ENCODE measurements at regions not wholly inside any gene's neighbourhood (a gene's known extent, or its start where the extent isn't known, plus 50 kb on each side); places are given as distances from the start of the nearest gene placed in this dataset.
A peak's percentile ranks its signal among the peaks of the same experiment; 100 is the strongest.

DNA sequence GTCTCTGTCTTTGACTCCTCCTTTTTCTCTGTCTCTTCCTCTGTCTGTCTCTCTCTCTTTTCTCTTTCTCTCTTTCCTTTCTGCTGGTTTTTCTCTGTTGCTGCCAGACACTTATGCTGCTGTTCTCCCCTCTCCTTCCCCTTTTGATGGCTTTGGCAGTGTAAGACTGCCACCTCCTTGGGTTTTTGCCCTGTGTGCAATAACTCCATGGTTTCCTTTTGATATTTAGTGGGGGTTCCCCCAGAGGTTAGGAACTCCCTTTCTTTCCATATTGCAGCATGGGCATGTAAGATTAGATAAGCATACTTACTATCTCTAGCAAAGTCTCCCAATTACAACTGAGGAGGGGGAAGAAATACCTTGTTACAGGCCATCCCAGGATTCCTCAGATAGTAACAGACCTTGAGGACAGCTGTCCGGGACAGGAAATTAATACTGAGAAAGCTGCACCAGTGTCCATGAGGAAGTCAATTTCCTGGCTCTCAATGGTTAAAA is 333.8 kb upstream of the RBMY1B start:
- no peak for ATAC-seq
- no peaks in the 10 kb centered on the region for H3K9me3 ChIP-seq
- intact Hi-C loops (cut with DNase I; ENCODE audit: low total_unique reads): no loop called here
- DNase-seq: no peak
- in situ Hi-C loops (cut with MboI; ENCODE audit: low sequenced_read_pairs in 4 of 4): no loop called here
- H3K4me1 ChIP-seq: no peaks in the 10 kb centered on the region
- no peak for TF ChIP-seq POLR2A (IDR thresholded peaks at IDR 0.05)
- TF ChIP-seq, protein P1, sequence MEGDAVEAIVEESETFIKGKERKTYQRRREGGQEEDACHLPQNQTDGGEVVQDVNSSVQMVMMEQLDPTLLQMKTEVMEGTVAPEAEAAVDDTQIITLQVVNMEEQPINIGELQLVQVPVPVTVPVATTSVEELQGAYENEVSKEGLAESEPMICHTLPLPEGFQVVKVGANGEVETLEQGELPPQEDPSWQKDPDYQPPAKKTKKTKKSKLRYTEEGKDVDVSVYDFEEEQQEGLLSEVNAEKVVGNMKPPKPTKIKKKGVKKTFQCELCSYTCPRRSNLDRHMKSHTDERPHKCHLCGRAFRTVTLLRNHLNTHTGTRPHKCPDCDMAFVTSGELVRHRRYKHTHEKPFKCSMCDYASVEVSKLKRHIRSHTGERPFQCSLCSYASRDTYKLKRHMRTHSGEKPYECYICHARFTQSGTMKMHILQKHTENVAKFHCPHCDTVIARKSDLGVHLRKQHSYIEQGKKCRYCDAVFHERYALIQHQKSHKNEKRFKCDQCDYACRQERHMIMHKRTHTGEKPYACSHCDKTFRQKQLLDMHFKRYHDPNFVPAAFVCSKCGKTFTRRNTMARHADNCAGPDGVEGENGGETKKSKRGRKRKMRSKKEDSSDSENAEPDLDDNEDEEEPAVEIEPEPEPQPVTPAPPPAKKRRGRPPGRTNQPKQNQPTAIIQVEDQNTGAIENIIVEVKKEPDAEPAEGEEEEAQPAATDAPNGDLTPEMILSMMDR (IDR thresholded peaks at IDR 0.05 in 4 of 5, conservative IDR thresholded peaks at IDR 0.05 in 1 of 5): no peak
- no peak overlapping the region for H3K4me3 ChIP-seq
- no peaks in the 10 kb centered on the region for H3K27me3 ChIP-seq
- no peak overlapping the region for H3K27ac ChIP-seq
- no peaks in the 10 kb centered on the region for H3K36me3 ChIP-seq

DNA sequence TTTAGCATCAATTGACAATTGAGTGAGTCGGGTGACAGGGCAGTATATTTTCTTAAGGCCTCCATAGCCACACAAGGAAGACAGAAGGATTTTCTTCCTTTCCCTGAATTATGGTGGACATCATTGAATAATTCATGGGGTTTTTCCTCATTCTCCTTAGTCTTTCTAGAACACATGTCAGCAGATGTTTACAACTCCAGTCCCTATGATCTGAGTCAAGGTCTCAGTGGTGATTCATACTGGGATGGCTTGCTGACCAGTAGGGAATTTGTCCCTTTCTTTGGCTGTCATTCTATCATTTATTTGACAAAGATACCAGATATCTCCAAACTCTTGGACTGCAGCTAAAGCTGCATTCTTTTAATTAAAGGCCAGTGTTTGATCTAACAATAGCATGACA is 332.9 kb upstream of the RBMY1B start:
- Histone ChIP-seq H3K4me3 (no peak overlapping the region), H3K36me3 (no peaks in the 10 kb centered on the region), H3K9me3 (no peaks in the 10 kb centered on the region), H3K27ac (no peak overlapping the region), H3K27me3 (no peaks in the 10 kb centered on the region), H3K4me1 (no peaks in the 10 kb centered on the region)
- no peak for ATAC-seq
- TF ChIP-seq POLR2A (IDR thresholded peaks at IDR 0.05): no peak
- TF ChIP-seq, protein P1 (IDR thresholded peaks at IDR 0.05 in 4 of 5, conservative IDR thresholded peaks at IDR 0.05 in 1 of 5): no peak
- intact Hi-C loops (cut with DNase I; ENCODE audit: low total_unique reads): no loop called here
- no peak for DNase-seq
- in situ Hi-C loops (cut with MboI; ENCODE audit: low sequenced_read_pairs in 4 of 4): no loop called here

DNA sequence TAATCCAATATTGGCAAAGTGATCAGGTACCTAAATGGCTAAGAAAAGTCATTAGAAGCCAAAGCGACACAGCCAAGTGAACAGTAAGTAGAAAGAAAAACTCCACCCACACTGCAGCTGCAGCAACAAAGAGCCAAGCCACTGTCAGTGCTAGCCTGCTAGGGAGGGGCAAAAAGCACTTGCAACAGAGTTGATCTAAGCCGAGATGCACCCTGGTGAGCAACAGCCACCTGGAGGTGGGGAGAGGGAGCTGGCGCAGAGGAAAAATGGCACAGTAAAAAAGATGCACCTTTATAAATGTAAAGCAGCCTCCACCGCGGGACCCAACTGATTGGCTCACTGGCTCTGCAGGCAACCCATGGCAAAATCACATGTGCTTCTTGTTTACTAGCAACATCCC is 330.2 kb upstream of the RBMY1B start:
- H3K4me3 ChIP-seq: no peak overlapping the region
- no peak for TF ChIP-seq POLR2A (IDR thresholded peaks at IDR 0.05)
- TF ChIP-seq, protein P1 (IDR thresholded peaks at IDR 0.05 in 4 of 5, conservative IDR thresholded peaks at IDR 0.05 in 1 of 5): no peak
- H3K4me1 ChIP-seq: no peaks in the 10 kb centered on the region
- no peaks in the 10 kb centered on the region for H3K36me3 ChIP-seq
- DNase-seq (peak; percentile 6 to 18), ATAC-seq (no peak)
- H3K9me3 ChIP-seq: no peaks in the 10 kb centered on the region
- intact Hi-C loops (cut with DNase I; ENCODE audit: low total_unique reads): no loop called here
- H3K27ac ChIP-seq: no peak overlapping the region
- in situ Hi-C loops (cut with MboI; ENCODE audit: low sequenced_read_pairs in 4 of 4): no loop called here
- no peaks in the 10 kb centered on the region for H3K27me3 ChIP-seq

DNA sequence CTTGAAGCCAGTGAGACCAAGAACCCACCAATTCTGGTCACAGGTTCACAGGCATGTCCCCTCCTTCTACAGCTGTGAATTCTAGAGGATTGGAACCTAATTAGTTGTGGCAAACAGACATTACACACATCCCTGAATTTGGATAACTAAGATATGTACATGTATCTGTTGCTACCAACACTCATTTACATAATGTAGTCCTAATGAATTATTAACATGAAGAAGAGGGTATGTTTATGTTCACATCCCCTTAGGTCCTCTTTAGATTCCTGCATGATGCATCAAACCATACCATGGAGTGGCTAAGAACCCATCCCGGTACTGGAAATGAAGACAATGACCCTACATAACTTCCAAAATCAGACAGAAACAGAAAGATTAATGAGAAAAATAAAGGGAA is 326.9 kb upstream of the RBMY1B start:
- DNase-seq: no peak
- in situ Hi-C loops (cut with MboI; ENCODE audit: low sequenced_read_pairs in 4 of 4) (no loop called here), intact Hi-C loops (cut with DNase I; ENCODE audit: low total_unique reads) (no loop called here)
- TF ChIP-seq, protein P1 (IDR thresholded peaks at IDR 0.05 in 4 of 5, conservative IDR thresholded peaks at IDR 0.05 in 1 of 5): no peak
- TF ChIP-seq POLR2A (IDR thresholded peaks at IDR 0.05): no peak
- no peak overlapping the region for H3K27ac ChIP-seq
- H3K27me3 ChIP-seq: no peaks in the 10 kb centered on the region
- no peaks in the 10 kb centered on the region for H3K9me3 ChIP-seq
- no peak overlapping the region for H3K4me3 ChIP-seq
- H3K4me1 ChIP-seq: no peaks in the 10 kb centered on the region
- no peaks in the 10 kb centered on the region for H3K36me3 ChIP-seq
- ATAC-seq: no peak

DNA sequence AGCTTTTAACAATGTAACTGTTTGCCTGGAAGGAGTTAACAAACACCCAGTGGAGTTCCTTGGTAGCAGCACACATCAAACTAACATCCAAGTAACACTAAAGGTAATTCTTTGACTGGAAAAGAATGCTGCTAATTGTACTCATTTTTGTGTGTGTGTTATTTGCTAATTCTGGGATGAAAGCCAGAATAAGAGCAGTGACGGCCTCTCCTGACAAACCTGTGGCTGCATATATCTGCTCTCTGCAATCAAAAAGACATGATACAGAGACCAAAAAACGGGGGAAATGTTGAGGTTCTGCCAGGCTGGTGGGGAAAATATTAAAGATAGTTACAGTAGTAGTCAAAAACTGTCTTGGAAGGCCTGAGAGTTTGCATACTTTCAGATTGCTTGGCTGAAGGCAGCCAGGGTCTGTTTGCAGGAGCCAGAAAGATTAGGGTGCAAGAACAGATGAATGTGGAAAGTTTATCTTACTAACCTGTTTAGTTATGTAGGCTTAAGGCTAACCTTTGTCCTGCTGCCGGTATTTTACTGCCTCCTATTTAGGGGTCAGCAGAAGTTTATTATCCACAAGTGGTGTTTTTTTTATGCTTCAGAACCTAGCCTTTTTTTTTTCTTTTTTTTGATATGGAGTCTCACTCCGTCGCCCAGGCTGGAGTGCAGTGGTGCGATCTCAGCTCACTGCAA is 325.6 kb upstream of the RBMY1B start:
- Histone ChIP-seq H3K27me3 (no peaks in the 10 kb centered on the region), H3K9me3 (no peaks in the 10 kb centered on the region), H3K36me3 (no peaks in the 10 kb centered on the region), H3K4me3 (no peak overlapping the region), H3K4me1 (no peaks in the 10 kb centered on the region), H3K27ac (no peak overlapping the region)
- in situ Hi-C loops (cut with MboI; ENCODE audit: low sequenced_read_pairs in 4 of 4): no loop called here
- DNase-seq (no peak), ATAC-seq (no peak)
- TF ChIP-seq POLR2A (IDR thresholded peaks at IDR 0.05): no peak
- TF ChIP-seq, protein P1 (IDR thresholded peaks at IDR 0.05 in 4 of 5, conservative IDR thresholded peaks at IDR 0.05 in 1 of 5): no peak
- intact Hi-C loops (cut with DNase I; ENCODE audit: low total_unique reads): no loop called here
